H1 (cell line): ENCODE measurements at regions not wholly inside any gene's neighbourhood (a gene's known extent, or its start where the extent isn't known, plus 50 kb on each side); places are given as distances from the start of the nearest gene placed in this dataset.
A peak's percentile ranks its signal among the peaks of the same experiment; 100 is the strongest.

Source experiments
- CTCF ChIA-PET: fragments of 300-600 bp; sonication (Branson Sonifier 250); formaldehyde crosslinking; loops from one replicate; lab custom pipeline; 2021; ENCODE audit not compliant: partially characterized antibody; lab: Charles Lee
- POLR2A ChIA-PET: fragments of 300-600 bp; sonication (Branson Sonifier 250); formaldehyde crosslinking; loops from one replicate; lab custom pipeline; 2021; ENCODE audit warnings: inconsistent platforms; ENCODE audit not compliant: partially characterized antibody; lab: Charles Lee
- DNase-seq, 2 experiments: peaks; one replicate each; pipeline versions ENCODE4 v3.0.0 to v3.0.0-alpha.2; 2010 to 2022; ENCODE audit warnings: low spot score in 2 of 2, low read depth in 1 of 2, mixed read lengths in 1 of 2
- FAIRE-seq: peaks from 2 replicates; lab custom pipeline; 2011; peaks lifted over from hg19 to GRCh38; lab: Jason Lieb, UNC
- H2AFZ ChIP-seq: 2 replicates; pipeline ENCODE4 v1.8.1; 2012; ENCODE audit warnings: low read length, inconsistent platforms
- H2AK5ac ChIP-seq: 2 replicates; pipeline ENCODE4 v1.6.1; 2013; ENCODE audit warnings: low read depth, low read length
- H2BK120ac ChIP-seq: replicated peaks from 2 replicates; pipeline ENCODE3; 2013; ENCODE audit warnings: low read depth, low read length, inconsistent platforms
- H2BK12ac ChIP-seq: 2 replicates; pipeline ENCODE4 v1.6.1; 2013; ENCODE audit warnings: low read depth, low read length
- H2BK15ac ChIP-seq: 2 replicates; pipeline ENCODE4 v1.6.1; 2013; ENCODE audit warnings: low read length
- H2BK20ac ChIP-seq: 2 replicates; pipeline ENCODE4 v1.6.1; 2013; ENCODE audit warnings: low read length
- H2BK5ac ChIP-seq: 2 replicates; pipeline ENCODE4 v1.6.1; 2013; ENCODE audit warnings: low read depth, low read length
- H3K14ac ChIP-seq: 2 replicates; pipeline ENCODE4 v1.6.1; 2013; ENCODE audit warnings: inconsistent platforms; ENCODE audit not compliant: insufficient read length
- H3K18ac ChIP-seq: 2 replicates; pipeline ENCODE4 v1.6.1; 2013; ENCODE audit warnings: low read length; ENCODE audit errors: extremely low read depth
- H3K23ac ChIP-seq: 2 replicates; pipeline ENCODE4 v1.6.1; 2013; ENCODE audit warnings: inconsistent platforms; ENCODE audit not compliant: insufficient read length
- H3K23me2 ChIP-seq: 2 replicates; pipeline ENCODE4 v1.6.1; 2013; ENCODE audit warnings: low read depth, low read length
- H3K27ac ChIP-seq: 2 replicates; pipeline ENCODE4 v1.6.1; 2011; ENCODE audit warnings: low read depth, low read length, inconsistent platforms
- H3K27me3 ChIP-seq, 4 experiments: replicated peaks in 1 of 4; 1 replicate in 1 of 4; 2 replicates in 3 of 4; pipeline versions ENCODE4 v1.6.1 to v1.8.1; 2011 to 2013; ENCODE audit warnings: low read length in 3 of 4, mild to moderate bottlenecking in 3 of 4, inconsistent platforms in 2 of 4, mixed read lengths in 2 of 4, moderate library complexity in 1 of 4; ENCODE audit not compliant: control insufficient read depth in 3 of 4, insufficient read depth in 3 of 4; ENCODE audit errors: extremely low read depth in 1 of 4
- H3K36me3 ChIP-seq, 4 experiments: 2 replicates each; pipeline versions ENCODE4 v1.6.1 to v1.8.1; 2011 to 2013; ENCODE audit warnings: mild to moderate bottlenecking in 4 of 4, low read length in 3 of 4, moderate library complexity in 2 of 4, control low read depth in 1 of 4, inconsistent platforms in 1 of 4; ENCODE audit not compliant: insufficient read depth in 4 of 4, control insufficient read depth in 2 of 4
- H3K4ac ChIP-seq: replicated peaks from 2 replicates; pipeline ENCODE3; 2013; ENCODE audit warnings: low read length, low read depth, mixed read lengths, inconsistent platforms; ENCODE audit not compliant: insufficient read length
- H3K4me1 ChIP-seq, 4 experiments: replicated peaks in 1 of 4; 1 replicate in 1 of 4; 2 replicates in 3 of 4; pipeline versions ENCODE4 v1.6.1 to v1.8.1; 2011 to 2013; ENCODE audit warnings: low read length in 3 of 4, inconsistent platforms in 2 of 4, mixed read lengths in 1 of 4; ENCODE audit not compliant: insufficient read depth in 4 of 4, control insufficient read depth in 3 of 4
- H3K4me2 ChIP-seq, 2 experiments: 2 replicates each; pipeline versions ENCODE4 v1.6.1 to v1.8.1; 2011 to 2013; ENCODE audit warnings: low read depth in 2 of 2, low read length in 2 of 2, control low read depth in 1 of 2, inconsistent platforms in 1 of 2, mild to moderate bottlenecking in 1 of 2; ENCODE audit not compliant: insufficient read depth in 1 of 2
- H3K4me3 ChIP-seq, 4 experiments: fragments of 200-600, 300-600 bp in 1 of 4; sonication (generic), shearing (Covaris generic), sonication (Bioruptor Twin) in 1 of 4; 2 replicates each; pipeline versions ENCODE4 v1.5.1 to v1.8.1; 2011 to 2016; ENCODE audit warnings: low read length in 4 of 4, low read depth in 3 of 4, control low read depth in 2 of 4, inconsistent platforms in 2 of 4, mild to moderate bottlenecking in 2 of 4, mixed read lengths in 1 of 4, moderate library complexity in 1 of 4; ENCODE audit not compliant: insufficient read depth in 2 of 4; ENCODE audit errors: extremely low read depth in 1 of 4
- H3K56ac ChIP-seq: replicated peaks from 2 replicates; pipeline ENCODE3; 2013; ENCODE audit warnings: low read depth, mild to moderate bottlenecking, mixed read lengths, low read length, inconsistent platforms; ENCODE audit not compliant: insufficient read length
- H3K79me1 ChIP-seq: 2 replicates; pipeline ENCODE4 v1.6.1; 2013; ENCODE audit warnings: low read depth, low read length, control low read depth
- H3K79me2 ChIP-seq, 2 experiments: 2 replicates each; pipeline versions ENCODE4 v1.6.1 to v1.8.1; 2012 to 2013; ENCODE audit warnings: low read length in 2 of 2, mild to moderate bottlenecking in 2 of 2, inconsistent platforms in 1 of 2; ENCODE audit not compliant: insufficient read depth in 2 of 2, control insufficient read depth in 1 of 2
- H3K9ac ChIP-seq, 4 experiments: replicated peaks in 1 of 4; 1 replicate in 1 of 4; 2 replicates in 3 of 4; pipeline versions ENCODE4 v1.6.1 to v1.8.1; 2011 to 2013; ENCODE audit warnings: low read depth in 3 of 4, low read length in 3 of 4, control low read depth in 2 of 4, mild to moderate bottlenecking in 2 of 4, moderate library complexity in 2 of 4, inconsistent platforms in 1 of 4; ENCODE audit errors: extremely low read depth in 1 of 4
- H3K9me3 ChIP-seq, 2 experiments: 2 replicates each; pipeline versions ENCODE4 v1.6.1 to v1.8.1; 2012 to 2013; ENCODE audit warnings: mild to moderate bottlenecking in 2 of 2, moderate library complexity in 2 of 2, control low read depth in 1 of 2, inconsistent platforms in 1 of 2, low read depth in 1 of 2, low read length in 1 of 2, mixed read lengths in 1 of 2; ENCODE audit not compliant: insufficient read depth in 2 of 2
- H4K20me1 ChIP-seq, 2 experiments: replicated peaks in 1 of 2; 2 replicates each; pipeline versions ENCODE3 to v1.8.1; 2011 to 2013; ENCODE audit warnings: inconsistent platforms in 2 of 2, low read length in 2 of 2, mild to moderate bottlenecking in 1 of 2; ENCODE audit not compliant: insufficient read depth in 2 of 2, control insufficient read depth in 1 of 2
- H4K5ac ChIP-seq: 2 replicates; pipeline ENCODE4 v1.6.1; 2013; ENCODE audit warnings: low read length, low read depth, mixed read lengths, inconsistent platforms; ENCODE audit not compliant: insufficient read length
- H4K8ac ChIP-seq: 2 replicates; pipeline ENCODE4 v1.8.0; 2013; ENCODE audit warnings: mild to moderate bottlenecking, moderate library complexity, low read length, inconsistent platforms; ENCODE audit not compliant: insufficient read depth; ENCODE audit errors: extremely low read depth
- H4K91ac ChIP-seq: replicated peaks from 2 replicates; pipeline ENCODE3; 2013; ENCODE audit warnings: low read length, mixed read lengths, inconsistent platforms; ENCODE audit not compliant: insufficient read length
- CTBP2 ChIP-seq: IDR thresholded peaks from 2 replicates; pipeline ENCODE4 v1.7.0; 2011; ENCODE audit warnings: borderline replicate concordance, mild to moderate bottlenecking, moderate library complexity, mixed read lengths, low read length; ENCODE audit not compliant: insufficient read depth, insufficient read length
- EZH2 ChIP-seq: fragments of 200-600 bp; sonication (generic); IDR thresholded peaks from 2 replicates; pipeline ENCODE4 v1.7.1; 2012; ENCODE audit warnings: low read depth, mild to moderate bottlenecking, moderate library complexity, low read length, inconsistent platforms; ENCODE audit not compliant: severe bottlenecking
- FOSL1 ChIP-seq: IDR thresholded peaks from 2 replicates; pipeline ENCODE4 v1.6.1; 2011; ENCODE audit warnings: mild to moderate bottlenecking, low read depth, low read length, moderate library complexity; ENCODE audit not compliant: insufficient read depth
- HDAC2 ChIP-seq, 2 experiments: fragments of 300-600 bp in 1 of 2; sonication (generic) in 1 of 2; IDR thresholded peaks; 2 replicates each; pipeline ENCODE4 v1.6.1; 2011 to 2012; ENCODE audit warnings: low read depth in 2 of 2, low read length in 2 of 2, mild to moderate bottlenecking in 2 of 2, moderate library complexity in 2 of 2, borderline replicate concordance in 1 of 2, inconsistent platforms in 1 of 2
- KDM1A ChIP-seq: fragments of 200-600, 300-600 bp; sonication (generic); IDR thresholded peaks from 2 replicates; pipeline ENCODE4 v1.7.1; 2016; ENCODE audit warnings: mild to moderate bottlenecking, low read length, borderline replicate concordance
- KDM4A ChIP-seq: IDR thresholded peaks from one replicate; pipeline ENCODE4 v1.7.1; 2012; ENCODE audit warnings: low read depth, mild to moderate bottlenecking, moderate library complexity, low read length, inconsistent platforms; ENCODE audit not compliant: severe bottlenecking
- NRF1 ChIP-seq: IDR thresholded peaks from 2 replicates; pipeline ENCODE4 v1.6.1; 2011; ENCODE audit warnings: mild to moderate bottlenecking, low read depth, low read length, improper control_type of control experiment
- POU5F1 ChIP-seq: IDR thresholded peaks from 2 replicates; pipeline ENCODE4 v1.6.1; 2011; ENCODE audit warnings: low read depth, mild to moderate bottlenecking, low read length, moderate library complexity
- RBBP5 ChIP-seq: IDR thresholded peaks from 2 replicates; pipeline ENCODE4 v1.7.1; 2012; ENCODE audit warnings: low read depth, mild to moderate bottlenecking, inconsistent platforms, low read length, moderate library complexity, borderline replicate concordance
- SUZ12 ChIP-seq: fragments of 200-600 bp; sonication (generic); IDR thresholded peaks from 2 replicates; pipeline ENCODE4 v1.6.1; 2012; ENCODE audit warnings: mild to moderate bottlenecking, inconsistent platforms, low read length, moderate library complexity, mixed read lengths
- YY1 ChIP-seq: IDR thresholded peaks from 2 replicates; pipeline ENCODE4 v1.6.1; 2011; ENCODE audit warnings: low read depth, mild to moderate bottlenecking, low read length
- WGBS, 2 experiments: shearing (Covaris generic) in 1 of 2; methylation state at CpG; one replicate each; pipeline versions ENCODE4 v1.1.6 to v1.1.7; 2013 to 2015; ENCODE audit warnings: low lambda C conversion rate in 2 of 2, mixed read lengths in 2 of 2, inconsistent platforms in 1 of 2, low coverage in 1 of 2, missing lambda C conversion rate in 1 of 2; ENCODE audit not compliant: insufficient replicate concordance in 2 of 2, insufficient coverage in 1 of 2, insufficient read length in 1 of 2; ENCODE audit errors: extremely low coverage in 1 of 2, missing lambda C conversion rate in 1 of 2; 5-methylcytosine and 5-hydroxymethylcytosine counted together

DNA sequence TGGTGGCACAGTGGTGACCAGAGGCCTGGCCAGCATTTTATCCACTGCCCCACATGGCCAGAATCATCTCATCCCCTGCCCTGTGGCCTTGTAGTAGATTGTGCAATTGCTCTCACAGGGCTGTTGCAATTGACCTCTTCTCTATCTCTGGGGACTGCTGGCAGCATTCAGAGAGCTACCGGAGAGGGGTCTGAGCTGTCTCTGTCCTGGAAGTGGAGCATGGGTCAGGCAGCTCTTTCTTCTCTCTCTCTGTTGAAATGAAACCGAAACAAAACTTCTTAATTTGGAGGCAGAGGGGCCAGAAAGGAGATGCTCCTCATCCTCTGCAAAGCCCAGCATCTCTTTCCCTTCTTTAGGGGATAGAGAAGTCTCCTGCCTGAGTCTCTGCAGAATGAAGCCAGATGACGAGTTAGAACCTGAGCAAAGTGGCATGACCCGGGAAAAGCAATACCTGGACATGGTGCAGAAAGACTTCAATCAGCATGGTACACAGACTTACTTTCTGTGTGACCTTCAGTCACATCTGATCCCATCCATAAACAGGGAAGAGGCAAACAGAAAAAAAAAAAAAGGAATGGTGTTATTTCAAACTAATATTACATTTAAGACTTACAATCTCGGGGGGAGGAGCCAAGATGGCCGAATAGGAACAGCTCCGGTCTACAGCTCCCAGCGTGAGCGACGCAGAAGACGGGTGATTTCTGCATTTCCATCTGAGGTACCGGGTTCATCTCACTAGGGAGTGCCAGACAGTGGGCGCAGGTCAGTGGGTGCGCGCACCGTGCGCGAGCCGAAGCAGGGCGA, 144.5 kb upstream of the BCL6 start:
- H3K79me2 ChIP-seq: no peaks in the 10 kb centered on the region
- H3K23ac ChIP-seq: no peak overlapping the region
- H3K9me3 ChIP-seq: no peaks in the 10 kb centered on the region
- peak overlapping the region; percentile 25; the same call in 1 of the 2 replicates for H2AFZ ChIP-seq
- no peak overlapping the region for H3K27ac ChIP-seq
- WGBS, 2 experiments: 89% methylated on average over 13 of the region's 20 CpGs; no CpG with 5 or more reads in 1 of the 2 experiments
- H3K4me2 ChIP-seq: peak overlapping the region in 1 of 2 experiments; percentile 53; a peak in 1 of 4 replicates
- no peak overlapping the region for H2BK120ac ChIP-seq
- H2BK20ac ChIP-seq: no peak overlapping the region; the same call in 1 of the 2 replicates
- no peak overlapping the region for H3K18ac ChIP-seq
- no peak overlapping the region for H3K4ac ChIP-seq
- H3K9ac ChIP-seq: no peak overlapping the region
- ChIA-PET CTCF (interaction anchor here (0.6 to 0.8 kb wide), 2 partner anchors 53 to 552 kb away, joined by 3 to 4 read pairs; no protein-coding TSS in a partner anchor), POLR2A (interaction anchor here (1.0 to 1.3 kb wide), 3 partner anchors 10 to 53 kb away, joined by 3 to 4 read pairs (median 3); no protein-coding TSS in a partner anchor)
- H2BK5ac ChIP-seq: no peak overlapping the region
- no peak overlapping the region for H3K4me3 ChIP-seq
- no peak overlapping the region for H4K91ac ChIP-seq
- H3K36me3 ChIP-seq: no peaks in the 10 kb centered on the region
- H3K27me3 ChIP-seq: no peaks in the 10 kb centered on the region
- FAIRE-seq (no peak), DNase-seq (no peak)
- H3K79me1 ChIP-seq: no peaks in the 10 kb centered on the region
- H3K23me2 ChIP-seq: no peaks in the 10 kb centered on the region
- no peak overlapping the region for H3K14ac ChIP-seq
- no peaks in the 10 kb centered on the region for H3K4me1 ChIP-seq
- peak overlapping the region; percentile 1; the same call in 1 of the 2 replicates for H2BK12ac ChIP-seq
- H2AK5ac ChIP-seq: no peak overlapping the region
- H4K20me1 ChIP-seq: no peaks in the 10 kb centered on the region
- no peak overlapping the region for H4K5ac ChIP-seq
- H2BK15ac ChIP-seq: no peak overlapping the region
- H3K56ac ChIP-seq: no peak overlapping the region
- H4K8ac ChIP-seq: no peak overlapping the region
- TF ChIP-seq CTBP2: no peak
- no peak for TF ChIP-seq NRF1
- TF ChIP-seq KDM4A: no peak
- TF ChIP-seq EZH2: no peak
- no peak for TF ChIP-seq SUZ12
- TF ChIP-seq KDM1A: no peak
- no peak for TF ChIP-seq YY1
- TF ChIP-seq RBBP5: no peak
- no peak for TF ChIP-seq FOSL1
- TF ChIP-seq HDAC2 (IDR thresholded peaks at IDR 0.05; ENCODE audit: borderline replicate concordance in 1 of 2, low read depth in 2 of 2, low read length in 2 of 2): no peak
- no peak for TF ChIP-seq POU5F1
